ENCODE measurements at regions not wholly inside any gene's neighbourhood (a gene's known extent, or its start where the extent isn't known, plus 50 kb on each side); places are given as distances from the start of the nearest gene placed in this dataset.

- no peak for DNase-seq (ENCODE audit: low spot score)
Measured at GRCh38 chr11:79582434-79582833, 141.6 kb upstream of the TENM4 start.

- no peak for DNase-seq (ENCODE audit: low spot score)
Measured at GRCh38 chr11:79579063-79579462, 138.2 kb upstream of the TENM4 start.

DNA sequence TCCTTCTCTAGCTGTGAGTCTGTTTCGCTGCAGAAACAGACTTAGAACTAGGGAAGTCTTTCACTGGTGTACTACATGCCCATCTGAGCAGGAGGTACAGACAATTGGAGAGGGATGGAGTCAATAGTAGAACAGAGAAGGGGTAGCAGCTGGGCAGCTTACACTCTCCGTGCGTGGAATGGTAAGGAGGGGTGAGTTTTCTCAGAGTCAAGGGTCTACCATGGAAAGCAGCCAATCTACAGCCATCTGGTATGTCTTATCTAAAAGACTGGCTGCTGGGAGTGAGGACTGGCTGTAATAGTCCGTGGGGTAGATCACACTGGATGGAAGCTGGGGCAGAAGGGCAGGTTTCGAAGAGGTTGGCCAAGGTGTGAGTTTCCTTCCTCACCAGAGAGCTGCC is 137.3 kb upstream of the TENM4 start:
- DNase-seq (ENCODE audit: low spot score) = no peak

- no peak for DNase-seq (ENCODE audit: low spot score)
Measured at GRCh38 chr11:79575701-79576100, 134.9 kb upstream of the TENM4 start.

DNA sequence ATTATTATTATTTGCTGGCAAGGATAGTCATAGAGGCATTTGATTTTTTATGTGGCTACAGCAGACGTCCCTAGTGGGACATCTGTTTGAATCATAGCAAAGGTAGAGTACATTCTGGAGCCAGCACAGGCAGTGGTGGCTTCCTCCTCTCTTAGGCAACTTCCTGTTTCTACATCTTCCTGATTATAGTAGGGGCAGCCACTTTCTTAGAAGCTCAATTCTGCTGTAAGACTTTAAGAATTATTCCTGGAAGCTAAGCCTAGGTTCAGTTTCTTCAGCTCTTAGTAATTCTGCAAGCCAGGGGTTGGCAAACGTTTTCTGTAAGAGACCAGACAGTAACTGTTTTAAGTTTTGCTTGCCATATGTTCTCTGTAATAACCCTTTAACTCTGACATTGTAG is 129.3 kb upstream of the TENM4 start:
- no peak for DNase-seq (ENCODE audit: low spot score)

- no peak for DNase-seq (ENCODE audit: low spot score)
Measured at GRCh38 chr11:79564288-79564925, 123.6 kb upstream of the TENM4 start.

GRCh38 chr11:79561496-79561895 is 120.7 kb upstream of the TENM4 start:
- no peak for DNase-seq (ENCODE audit: low spot score)

DNA sequence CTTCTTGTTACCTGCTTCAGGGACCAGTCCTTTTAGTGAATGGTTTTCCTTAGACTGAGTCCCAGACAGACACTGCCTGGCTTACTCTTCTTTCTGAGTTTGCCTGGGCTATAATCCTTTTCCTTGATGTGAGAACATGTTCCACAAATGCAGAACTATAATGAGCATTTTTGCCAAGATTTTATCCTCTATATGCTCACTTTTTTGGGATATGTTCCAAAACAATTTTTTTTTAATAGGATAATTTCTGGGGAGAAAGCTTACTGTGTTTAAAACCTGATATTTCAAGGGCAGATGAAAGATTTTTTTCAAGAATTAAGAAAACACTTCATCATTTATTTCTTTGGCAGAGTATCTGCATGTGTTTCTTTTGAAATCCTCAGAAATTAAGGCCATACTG is 110.0 kb upstream of the TENM4 start:
- DNase-seq (ENCODE audit: low spot score) = no peak

DNA sequence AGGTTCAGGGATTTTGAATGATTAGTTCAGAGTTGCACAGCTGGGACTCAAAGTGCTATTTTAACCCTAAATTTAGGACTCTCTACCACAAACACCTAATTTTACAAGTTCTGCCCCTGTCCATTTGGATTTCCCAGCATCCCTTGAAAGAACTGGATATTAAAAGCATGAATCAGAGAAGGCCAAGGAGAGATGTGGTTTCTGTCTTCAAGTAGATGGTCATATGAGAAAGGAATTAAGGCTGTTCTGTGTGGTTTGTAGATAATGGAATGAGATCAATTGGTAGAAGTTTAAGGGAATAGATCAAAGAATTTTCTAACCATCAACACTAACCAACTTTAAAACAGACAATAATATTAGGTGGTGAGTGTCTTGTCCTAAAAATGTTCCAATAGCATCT is 106.4 kb upstream of the TENM4 start:
- peak; percentile 19 for DNase-seq (ENCODE audit: low spot score)

DNA sequence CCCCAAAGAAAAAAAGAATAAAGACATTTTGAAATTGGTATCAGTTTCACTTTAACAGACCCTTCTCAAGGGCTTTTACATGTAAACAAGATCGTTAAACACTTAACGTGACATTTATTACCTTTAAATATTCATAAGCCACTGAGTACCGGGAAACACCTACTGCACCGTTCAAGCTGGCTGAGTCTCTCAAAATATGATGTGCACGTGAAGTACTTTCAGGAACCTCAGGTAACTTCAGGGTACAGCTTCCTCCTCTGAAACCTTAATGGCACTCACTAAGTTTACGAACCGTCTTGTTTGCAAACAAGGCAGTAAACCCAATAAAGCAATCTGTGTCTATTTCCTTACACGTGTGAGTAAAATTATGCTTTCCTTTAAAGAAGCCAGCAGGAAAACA is 105.5 kb upstream of the TENM4 start:
- no peak for DNase-seq (ENCODE audit: low spot score)

- DNase-seq (ENCODE audit: low spot score) = no peak
Measured at GRCh38 chr11:79544361-79544760, 103.5 kb upstream of the TENM4 start.

DNA sequence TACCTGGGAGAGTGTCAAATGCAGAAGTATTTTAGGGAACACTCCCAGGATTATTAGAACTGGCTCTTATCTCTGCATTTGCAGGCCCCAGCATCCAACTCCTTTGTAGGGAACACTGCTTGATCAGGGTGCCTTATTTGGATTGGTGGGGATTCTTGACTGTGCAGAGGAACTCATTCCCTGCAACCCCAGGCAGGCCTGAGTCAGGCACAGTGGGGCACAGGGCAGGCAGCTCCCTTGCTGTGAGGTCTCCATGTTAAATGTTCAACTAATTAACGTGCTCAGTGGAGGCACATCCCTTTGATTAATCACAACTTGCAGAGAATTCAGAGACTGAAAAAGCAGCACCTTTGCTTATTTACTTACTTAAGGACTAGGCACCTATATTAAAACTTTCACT is 102.3 kb upstream of the TENM4 start:
- DNase-seq (ENCODE audit: low spot score) = no peak

- no peak for DNase-seq (ENCODE audit: low spot score)
Measured at GRCh38 chr11:79541466-79541865, 100.6 kb upstream of the TENM4 start.

DNA sequence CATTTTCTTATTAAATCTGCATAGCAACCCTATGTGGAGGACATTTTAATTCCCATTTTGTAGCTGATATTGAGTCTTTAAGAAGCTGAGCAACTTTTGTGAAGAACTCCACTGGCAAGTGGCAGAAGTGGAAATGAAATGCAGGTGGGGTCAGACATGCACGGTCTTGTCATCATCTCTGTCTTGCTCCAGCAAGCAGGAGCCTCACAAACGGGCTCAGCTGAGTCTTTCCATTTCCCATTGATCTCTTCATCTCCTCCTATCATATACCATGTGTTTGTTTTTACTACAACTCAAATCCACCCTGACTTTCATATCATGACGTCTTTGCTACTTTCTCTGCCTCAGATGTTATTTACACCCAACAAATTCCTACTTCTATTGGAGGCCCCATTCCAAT is 97.9 kb upstream of the TENM4 start:
- no peak for DNase-seq (ENCODE audit: low spot score)

- peak; percentile 42 for DNase-seq (ENCODE audit: low spot score)
Measured at GRCh38 chr11:79536155-79536917, 95.5 kb upstream of the TENM4 start.

- DNase-seq (ENCODE audit: low spot score) = no peak
Measured at GRCh38 chr11:79535606-79536005, 94.8 kb upstream of the TENM4 start.

DNA sequence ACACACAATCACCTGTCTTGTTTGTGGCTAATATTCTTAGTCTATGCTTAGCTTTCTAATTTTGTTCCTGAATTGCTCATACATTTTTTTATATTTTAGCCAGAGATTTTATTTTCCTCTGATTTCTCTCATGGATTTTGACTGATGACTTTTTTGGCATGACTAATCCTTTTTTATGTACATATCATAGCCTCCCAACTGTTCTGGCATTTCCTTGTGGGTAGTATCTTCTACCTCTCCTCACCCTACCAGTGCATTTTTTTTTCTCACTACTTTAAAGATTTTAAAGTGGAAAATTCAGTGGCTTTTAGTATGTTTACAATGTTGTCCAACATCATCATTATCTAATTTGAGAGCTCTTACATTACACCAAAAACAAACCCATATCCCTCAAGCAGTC is 84.4 kb upstream of the TENM4 start:
- no peak for DNase-seq (ENCODE audit: low spot score)

DNA sequence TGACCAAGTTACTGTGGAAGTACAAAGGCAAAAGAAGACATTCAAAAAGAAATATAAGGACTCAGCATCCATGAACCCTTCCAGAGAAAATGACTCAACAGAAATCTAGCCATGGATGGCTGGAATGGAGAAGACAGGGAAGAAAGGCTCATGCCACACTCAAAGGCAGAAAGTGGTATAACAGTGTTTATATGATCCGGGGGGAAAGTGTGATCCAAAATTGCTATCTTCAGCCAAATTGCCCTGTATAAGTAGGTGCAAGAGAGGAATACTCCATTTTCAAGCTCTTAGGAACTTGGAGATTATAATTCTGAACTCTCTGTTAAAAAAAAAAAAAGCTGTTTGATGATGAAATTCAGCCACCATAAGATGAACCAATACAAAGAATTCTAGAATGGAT is 81.8 kb upstream of the TENM4 start:
- no peak for DNase-seq (ENCODE audit: low spot score)

DNA sequence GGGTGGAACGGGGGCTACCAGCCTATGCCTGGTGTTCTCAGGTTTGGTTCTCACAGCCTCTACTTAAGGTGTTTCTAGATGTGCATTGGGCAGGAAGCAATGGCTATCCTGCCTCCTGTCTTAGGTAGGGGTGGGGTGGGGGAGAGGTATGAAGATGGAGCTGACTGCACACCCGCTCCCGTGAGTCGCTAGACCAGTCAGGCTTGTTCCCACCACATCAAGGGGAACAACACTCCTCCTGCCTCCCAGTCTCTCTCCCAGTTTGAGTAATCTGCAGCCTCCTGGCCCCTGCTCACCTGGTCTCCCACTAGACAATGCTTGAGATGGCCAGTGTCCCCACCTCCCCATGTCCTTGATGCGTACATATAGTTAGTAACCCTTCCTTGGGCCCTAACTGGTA is 79.3 kb upstream of the TENM4 start:
- no peak for DNase-seq (ENCODE audit: low spot score)

- no peak for DNase-seq (ENCODE audit: low spot score)
Measured at GRCh38 chr11:79515781-79516180, 75.0 kb upstream of the TENM4 start.

DNA sequence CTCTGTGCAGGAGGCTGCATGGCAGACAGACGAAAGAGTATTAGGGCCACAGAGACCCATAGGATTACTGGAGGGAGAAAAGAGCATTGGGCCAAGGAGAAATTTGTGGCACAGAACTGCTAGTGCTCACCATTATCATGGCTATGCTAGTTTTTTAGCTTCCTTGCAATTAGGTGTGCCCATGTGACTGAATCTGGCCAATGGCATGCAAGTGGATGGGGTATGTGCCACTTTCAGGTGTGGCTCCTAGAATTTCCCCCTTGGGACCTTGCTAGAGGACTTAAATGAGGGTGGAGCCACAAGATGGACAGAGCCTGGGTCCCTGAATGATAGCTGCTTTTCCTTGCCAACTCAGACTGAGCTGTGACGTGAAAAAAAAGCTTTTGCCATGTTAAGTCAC is 73.9 kb upstream of the TENM4 start:
- DNase-seq (ENCODE audit: low spot score) = no peak

DNA sequence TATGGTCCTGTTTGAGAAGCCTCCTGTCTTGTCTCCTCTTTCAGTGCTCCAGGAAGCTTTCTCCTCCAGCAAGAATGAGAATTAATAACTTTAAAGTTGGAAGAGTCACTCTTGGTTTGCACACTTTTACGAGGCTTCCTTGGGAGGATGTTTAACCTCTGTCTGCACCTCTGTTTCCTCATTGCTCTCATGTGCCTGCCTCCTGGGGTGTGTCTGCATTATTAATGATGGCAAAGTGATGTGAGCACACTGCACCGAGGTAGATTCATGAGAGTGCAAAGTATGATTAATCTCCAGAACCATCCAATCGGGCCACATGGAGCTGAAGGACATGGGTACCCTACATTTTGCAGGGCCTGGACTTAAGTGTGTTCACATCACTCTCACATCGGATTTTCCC is 73.5 kb upstream of the TENM4 start:
- DNase-seq (ENCODE audit: low spot score) = no peak

DNA sequence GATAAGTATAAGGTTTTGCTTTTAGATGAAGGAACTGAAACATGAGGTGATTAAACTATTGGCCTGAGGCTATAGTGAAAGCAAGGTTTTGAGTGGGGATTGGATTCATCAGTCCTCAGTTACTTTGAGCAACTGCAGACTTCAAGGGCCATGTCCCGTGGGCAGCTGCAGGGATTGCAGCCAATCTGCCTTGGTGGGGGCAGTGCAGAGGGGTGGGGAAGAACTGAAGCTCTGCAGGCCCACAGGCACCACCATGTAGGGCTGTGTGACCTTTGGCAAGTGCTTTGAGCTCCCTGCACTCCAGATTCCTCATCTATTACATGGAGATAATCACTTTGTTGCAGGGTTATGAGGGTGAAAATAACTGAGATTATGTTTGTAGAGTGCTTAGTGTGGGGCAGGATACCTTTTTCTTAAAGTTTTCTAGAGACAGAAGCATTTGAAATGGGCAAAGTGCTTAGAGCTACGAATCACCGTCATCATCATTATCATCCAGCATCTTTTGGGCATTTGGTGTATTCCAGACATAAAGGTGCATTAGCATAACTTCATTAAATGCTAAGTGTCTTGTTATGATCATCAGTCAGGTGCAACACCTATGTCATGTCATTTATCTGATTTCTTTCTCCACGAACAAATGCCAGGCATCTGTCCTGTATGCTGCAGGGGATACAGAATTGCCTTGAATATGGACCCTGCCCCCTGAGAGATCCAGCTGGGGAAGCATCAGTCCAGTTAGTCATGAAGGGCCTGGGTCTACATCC is 72.1 kb upstream of the TENM4 start:
- DNase-seq (ENCODE audit: low spot score) = no peak

All from kidney tubule cell (primary cell).